GM12878 (cell line): ENCODE measurements at regions not wholly inside any gene's neighbourhood (a gene's known extent, or its start where the extent isn't known, plus 50 kb on each side); places are given as distances from the start of the nearest gene placed in this dataset.

Source experiments
- ATAC-seq: fragments of 200-7000 bp; cut with Tn5 transposase; 3 replicates; pipeline ENCODE4 v1.9.1; 2020; ENCODE audit warnings: mild to moderate bottlenecking, moderate library complexity
- BruUV-seq: library from RNA; stranded (reverse); fragments of 400-500 nt; replicated peaks from 2 replicates; lab custom pipeline; 2021; lab: Mats Ljungman, UMichigan
- CTCF ChIA-PET: fragments of 300-600 bp; sonication (Branson Sonifier 250); formaldehyde crosslinking; extraction: SDS; loops from one replicate; lab custom pipeline; 2021; ENCODE audit warnings: inconsistent platforms; lab: Yijun Ruan, JAX
- POLR2A ChIA-PET: fragments of 350-600 bp; formaldehyde crosslinking; extraction: SDS; loops from one replicate; lab custom pipeline; 2021; ENCODE audit warnings: inconsistent platforms; lab: Charles Lee
- RAD21 ChIA-PET: fragments of 300-600 bp; sonication (Branson Sonifier 250); formaldehyde crosslinking; loops from one replicate; lab custom pipeline; 2023; ENCODE audit warnings: antibody characterized with exemption; ENCODE audit not compliant: unreplicated experiment; lab: Charles Lee
- SMC1A ChIA-PET: fragments of 300-600 bp; sonication (Branson Sonifier 250); formaldehyde crosslinking; loops from one replicate; lab custom pipeline; 2023; ENCODE audit not compliant: unreplicated experiment, uncharacterized antibody; lab: Charles Lee
- DNase-seq: peaks from one replicate; pipeline ENCODE4 v3.0.0-alpha.2; 2011; ENCODE audit warnings: low read depth, low spot score
- FAIRE-seq: peaks from 3 replicates; lab custom pipeline; 2011; peaks lifted over from hg19 to GRCh38; lab: Jason Lieb, UNC
- H2AFZ ChIP-seq: 2 replicates; pipeline ENCODE4 v1.6.0; 2011; ENCODE audit warnings: low read depth, low read length, control low read depth; ENCODE audit not compliant: control insufficient read depth
- H3K27ac ChIP-seq: 2 replicates; pipeline ENCODE4 v1.5.1; 2011; ENCODE audit warnings: control low read depth; ENCODE audit not compliant: control insufficient read depth, insufficient read depth
- H3K27me3 ChIP-seq, 2 experiments: replicated peaks in 1 of 2; 2 replicates each; pipeline versions ENCODE4 v1.6.0 to v1.6.1; 2011; ENCODE audit warnings: low read length in 1 of 2; ENCODE audit not compliant: control insufficient read depth in 2 of 2, insufficient read depth in 2 of 2
- H3K36me3 ChIP-seq, 2 experiments: 2 replicates each; pipeline ENCODE4 v1.5.1; 2011; ENCODE audit warnings: low read length in 1 of 2; ENCODE audit not compliant: control insufficient read depth in 2 of 2, insufficient read depth in 2 of 2
- H3K4me1 ChIP-seq: 2 replicates; pipeline ENCODE4 v1.6.1; 2011; ENCODE audit warnings: mild to moderate bottlenecking, low read length, moderate library complexity, mixed read lengths; ENCODE audit not compliant: control insufficient read depth, insufficient read depth
- H3K4me2 ChIP-seq: 2 replicates; pipeline ENCODE4 v1.6.0; 2011; ENCODE audit warnings: control low read depth; ENCODE audit not compliant: control insufficient read depth, insufficient read depth
- H3K4me3 ChIP-seq: fragments of 200-600 bp; sonication (generic); 2 replicates; pipeline ENCODE4 v1.5.1; 2016
- H3K79me2 ChIP-seq: 2 replicates; pipeline ENCODE4 v1.6.0; 2011; ENCODE audit warnings: low read length; ENCODE audit not compliant: control insufficient read depth, insufficient read depth
- H3K9ac ChIP-seq: 2 replicates; pipeline ENCODE4 v1.8.0; 2011; ENCODE audit warnings: low read length, control low read depth, mixed read lengths; ENCODE audit not compliant: control insufficient read depth, insufficient read depth
- H3K9me3 ChIP-seq: replicated peaks from 3 replicates; pipeline ENCODE4 v1.5.1; 2011; ENCODE audit warnings: mild to moderate bottlenecking, low read length; ENCODE audit not compliant: control insufficient read depth, insufficient read depth
- H4K20me1 ChIP-seq: 2 replicates; pipeline ENCODE4 v1.6.0; 2011; ENCODE audit not compliant: control insufficient read depth, insufficient read depth
- MXI1 ChIP-seq: fragments of 150-350 bp; IDR thresholded peaks from 2 replicates; pipeline ENCODE4 v1.6.1; 2011; ENCODE audit warnings: low read depth, mild to moderate bottlenecking, inconsistent platforms, low read length, improper control_type of control experiment
- NFYA ChIP-seq: IDR thresholded peaks from 2 replicates; pipeline ENCODE4 v1.6.1; 2011; ENCODE audit warnings: low read depth, mild to moderate bottlenecking, low read length, improper control_type of control experiment, borderline replicate concordance
- ZNF24 ChIP-seq: fragments of 450-650 bp; IDR thresholded peaks from 2 replicates; pipeline ENCODE4 v1.6.1; 2017; ENCODE audit warnings: antibody characterized with exemption, mild to moderate bottlenecking
- WGBS: methylation state at CpG from one replicate; pipeline ENCODE4 v1.1.6; 2016; ENCODE audit warnings: low lambda C conversion rate; ENCODE audit not compliant: insufficient replicate concordance, insufficient coverage; ENCODE audit errors: missing lambda C conversion rate; 5-methylcytosine and 5-hydroxymethylcytosine counted together
- in situ Hi-C: fragments of 300-500 bp; cut with MboI; formaldehyde crosslinking; loops from 9 replicates; pipeline ENCODE4 v1.14.3; 2018; ENCODE audit warnings: mixed read lengths
- intact Hi-C: fragments of 100-400 bp; cut with micrococcal nuclease; formaldehyde crosslinking; loops from one replicate; pipeline ENCODE4 v1.14.2; 2022; ENCODE audit not compliant: unreplicated experiment
- TF ChIP-seq, protein P1 (sequence below): fragments of 450-650 bp; IDR thresholded peaks from 2 replicates; pipeline ENCODE4 v1.6.1; 2017; ENCODE audit warnings: low read depth, mild to moderate bottlenecking, moderate library complexity
- TF ChIP-seq, protein P2 (sequence below): IDR thresholded peaks from 2 replicates; pipeline ENCODE4 v1.6.1; 2012; ENCODE audit warnings: low read length, inconsistent platforms

DNA sequence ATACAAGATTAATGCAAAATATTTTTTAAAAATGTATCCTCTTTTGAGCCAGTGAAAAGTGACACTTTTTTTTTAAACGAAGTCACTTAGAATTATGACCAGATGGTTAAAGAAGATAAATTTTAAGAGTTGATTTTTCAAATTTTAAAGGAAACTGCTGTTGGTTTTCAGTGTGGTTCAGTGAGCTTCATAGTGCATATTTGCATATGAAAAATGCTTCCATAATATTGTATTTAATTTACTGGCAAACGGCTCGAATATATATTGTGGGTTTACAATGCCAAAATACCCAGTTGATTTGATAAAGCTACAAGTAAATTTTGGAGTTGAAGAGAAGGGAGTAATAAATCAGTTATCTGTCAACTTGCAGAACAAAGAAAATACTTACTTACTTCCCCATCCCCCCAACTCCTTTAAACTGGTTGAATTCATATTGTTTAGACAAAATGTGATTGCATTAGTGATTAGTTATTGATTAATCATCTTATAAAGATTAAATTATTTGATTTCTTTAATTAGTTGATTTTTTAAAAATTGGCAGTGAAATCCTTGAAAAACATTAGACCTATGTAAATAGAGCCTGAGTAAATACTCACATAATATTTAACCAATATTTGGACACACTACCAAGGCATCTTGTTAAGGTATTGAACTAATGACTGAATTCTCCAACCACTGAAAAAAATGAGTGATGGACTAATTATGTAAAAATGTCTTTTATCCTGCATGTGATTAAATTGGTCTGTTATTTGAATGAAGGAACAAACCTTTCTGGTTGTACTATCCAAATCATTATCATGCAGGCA, 122.8 kb upstream of the APP start:
- H3K9me3 ChIP-seq, result no peaks in the 10 kb centered on the region
- H3K4me3 ChIP-seq, result no peak overlapping the region
- 0% methylated on average over 3 of the region's 3 CpGs for WGBS
- H3K27me3 ChIP-seq, result no peaks in the 10 kb centered on the region
- H3K9ac ChIP-seq, result no peak overlapping the region
- no peaks in the 10 kb centered on the region for H4K20me1 ChIP-seq
- ChIA-PET POLR2A (no interaction called here), CTCF (no interaction called here)
- H3K27ac ChIP-seq, result no peak overlapping the region
- BruUV-seq, result no TSS peak
- in situ Hi-C loops, result no loop called here
- TF ChIP-seq NFYA, result no peak
- TF ChIP-seq, protein P1, sequence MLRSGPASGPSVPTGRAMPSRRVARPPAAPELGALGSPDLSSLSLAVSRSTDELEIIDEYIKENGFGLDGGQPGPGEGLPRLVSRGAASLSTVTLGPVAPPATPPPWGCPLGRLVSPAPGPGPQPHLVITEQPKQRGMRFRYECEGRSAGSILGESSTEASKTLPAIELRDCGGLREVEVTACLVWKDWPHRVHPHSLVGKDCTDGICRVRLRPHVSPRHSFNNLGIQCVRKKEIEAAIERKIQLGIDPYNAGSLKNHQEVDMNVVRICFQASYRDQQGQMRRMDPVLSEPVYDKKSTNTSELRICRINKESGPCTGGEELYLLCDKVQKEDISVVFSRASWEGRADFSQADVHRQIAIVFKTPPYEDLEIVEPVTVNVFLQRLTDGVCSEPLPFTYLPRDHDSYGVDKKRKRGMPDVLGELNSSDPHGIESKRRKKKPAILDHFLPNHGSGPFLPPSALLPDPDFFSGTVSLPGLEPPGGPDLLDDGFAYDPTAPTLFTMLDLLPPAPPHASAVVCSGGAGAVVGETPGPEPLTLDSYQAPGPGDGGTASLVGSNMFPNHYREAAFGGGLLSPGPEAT, result no peak
- TF ChIP-seq, protein P2, sequence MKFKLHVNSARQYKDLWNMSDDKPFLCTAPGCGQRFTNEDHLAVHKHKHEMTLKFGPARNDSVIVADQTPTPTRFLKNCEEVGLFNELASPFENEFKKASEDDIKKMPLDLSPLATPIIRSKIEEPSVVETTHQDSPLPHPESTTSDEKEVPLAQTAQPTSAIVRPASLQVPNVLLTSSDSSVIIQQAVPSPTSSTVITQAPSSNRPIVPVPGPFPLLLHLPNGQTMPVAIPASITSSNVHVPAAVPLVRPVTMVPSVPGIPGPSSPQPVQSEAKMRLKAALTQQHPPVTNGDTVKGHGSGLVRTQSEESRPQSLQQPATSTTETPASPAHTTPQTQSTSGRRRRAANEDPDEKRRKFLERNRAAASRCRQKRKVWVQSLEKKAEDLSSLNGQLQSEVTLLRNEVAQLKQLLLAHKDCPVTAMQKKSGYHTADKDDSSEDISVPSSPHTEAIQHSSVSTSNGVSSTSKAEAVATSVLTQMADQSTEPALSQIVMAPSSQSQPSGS, result no peak
- TF ChIP-seq ZNF24, result no peak
- TF ChIP-seq MXI1, result no peak
- TF ChIP-seq, all 136 proteins: peak for 0
- Histone ChIP-seq H3K36me3 (no peaks in the 10 kb centered on the region), H2AFZ (no peak overlapping the region), H3K4me2 (no peak overlapping the region), H3K79me2 (no peaks in the 10 kb centered on the region), H3K4me1 (no peaks in the 10 kb centered on the region)
- intact Hi-C loops, result no loop called here
- ChIA-PET RAD21 (no interaction called here), SMC1A (no interaction called here)
- ATAC-seq (no peak), FAIRE-seq (no peak), DNase-seq (no peak)
